ENCODE measurements at regions not wholly inside any gene's neighbourhood (a gene's known extent, or its start where the extent isn't known, plus 50 kb on each side); places are given as distances from the start of the nearest gene placed in this dataset.

- H3K27ac Mint-ChIP-seq, result no peak overlapping the region
- no peaks in the 10 kb centered on the region for H3K36me3 Mint-ChIP-seq
- DNase-seq (ENCODE audit: extremely low spot score, unreplicated experiment), result no peak
- no peak for TF ChIP-seq CTCF (conservative IDR thresholded peaks at IDR 0.05)
- H3K4me1 Mint-ChIP-seq (ENCODE audit: unreplicated experiment), result peaks cover 5% of the 10 kb centered on the region
- H3K4me3 Mint-ChIP-seq, result no peak overlapping the region
- H3K27me3 Mint-ChIP-seq, result peaks cover 4% of the 10 kb centered on the region
- no peaks in the 10 kb centered on the region for H3K9me3 Mint-ChIP-seq
These were observed 364.9 kb downstream of the ICE1 start for GRCh38 chr5:5787373-5787772.

GRCh38 chr5:5784101-5784500 lies 361.6 kb downstream of the ICE1 start:
- Mint-ChIP-seq H3K4me3 (no peak overlapping the region), H3K27me3 (no peaks in the 10 kb centered on the region), H3K36me3 (no peaks in the 10 kb centered on the region), H3K4me1 (ENCODE audit: unreplicated experiment) (no peaks in the 10 kb centered on the region), H3K9me3 (no peaks in the 10 kb centered on the region), H3K27ac (no peak overlapping the region)
- DNase-seq (ENCODE audit: extremely low spot score, unreplicated experiment), result no peak
- TF ChIP-seq CTCF (conservative IDR thresholded peaks at IDR 0.05), result no peak

- no peak for TF ChIP-seq CTCF (conservative IDR thresholded peaks at IDR 0.05)
- Mint-ChIP-seq H3K27ac (no peak overlapping the region), H3K4me3 (no peak overlapping the region), H3K36me3 (no peaks in the 10 kb centered on the region), H3K4me1 (ENCODE audit: unreplicated experiment) (no peaks in the 10 kb centered on the region), H3K27me3 (no peaks in the 10 kb centered on the region), H3K9me3 (no peaks in the 10 kb centered on the region)
- no peak for DNase-seq (ENCODE audit: extremely low spot score, unreplicated experiment)
These were observed 360.5 kb downstream of the ICE1 start for GRCh38 chr5:5783021-5783420.

GRCh38 chr5:5782402-5782801 lies 359.9 kb downstream of the ICE1 start:
- H3K36me3 Mint-ChIP-seq, result no peaks in the 10 kb centered on the region
- no peak for TF ChIP-seq CTCF (conservative IDR thresholded peaks at IDR 0.05)
- H3K4me3 Mint-ChIP-seq, result no peak overlapping the region
- H3K9me3 Mint-ChIP-seq, result no peaks in the 10 kb centered on the region
- no peaks in the 10 kb centered on the region for H3K27me3 Mint-ChIP-seq
- no peaks in the 10 kb centered on the region for H3K4me1 Mint-ChIP-seq (ENCODE audit: unreplicated experiment)
- H3K27ac Mint-ChIP-seq, result no peak overlapping the region
- no peak for DNase-seq (ENCODE audit: extremely low spot score, unreplicated experiment)

GRCh38 chr5:5781335-5781734 lies 358.9 kb downstream of the ICE1 start:
- no peaks in the 10 kb centered on the region for H3K27me3 Mint-ChIP-seq
- TF ChIP-seq CTCF (conservative IDR thresholded peaks at IDR 0.05), result no peak
- H3K4me3 Mint-ChIP-seq, result no peak overlapping the region
- no peaks in the 10 kb centered on the region for H3K36me3 Mint-ChIP-seq
- no peak for DNase-seq (ENCODE audit: extremely low spot score, unreplicated experiment)
- no peaks in the 10 kb centered on the region for H3K9me3 Mint-ChIP-seq
- no peaks in the 10 kb centered on the region for H3K4me1 Mint-ChIP-seq (ENCODE audit: unreplicated experiment)
- H3K27ac Mint-ChIP-seq, result no peak overlapping the region

GRCh38 chr5:5780253-5780652 lies 357.8 kb downstream of the ICE1 start:
- H3K36me3 Mint-ChIP-seq, result no peaks in the 10 kb centered on the region
- H3K9me3 Mint-ChIP-seq, result no peaks in the 10 kb centered on the region
- DNase-seq (ENCODE audit: extremely low spot score, unreplicated experiment), result no peak
- H3K4me3 Mint-ChIP-seq, result no peak overlapping the region
- H3K4me1 Mint-ChIP-seq (ENCODE audit: unreplicated experiment), result no peaks in the 10 kb centered on the region
- H3K27ac Mint-ChIP-seq, result no peak overlapping the region
- peaks cover 2% of the 10 kb centered on the region for H3K27me3 Mint-ChIP-seq
- no peak for TF ChIP-seq CTCF (conservative IDR thresholded peaks at IDR 0.05)
